ENCODE measurements at regions not wholly inside any gene's neighbourhood (a gene's known extent, or its start where the extent isn't known, plus 50 kb on each side); places are given as distances from the start of the nearest gene placed in this dataset.

DNA sequence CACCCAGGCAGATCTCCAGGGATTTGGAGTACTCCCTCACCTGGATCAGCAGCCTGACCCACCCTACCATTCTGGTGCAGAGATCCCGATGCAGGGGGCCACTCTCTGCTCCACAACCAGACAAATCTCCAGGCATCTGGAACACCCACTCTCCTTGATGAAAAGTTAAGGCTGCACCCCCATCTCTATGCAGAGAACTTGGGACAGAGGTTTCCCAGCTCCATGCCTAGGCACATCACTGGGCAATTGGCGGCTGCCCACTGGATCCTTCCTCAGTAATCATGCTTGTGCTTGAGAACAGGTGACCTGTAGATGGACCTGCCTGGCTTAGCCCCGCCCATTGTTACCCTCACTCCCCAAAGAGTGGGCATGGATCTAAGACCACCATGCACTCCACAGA lies 624.9 kb downstream of the CBLN2 start:
- TF ChIP-seq, protein P1, sequence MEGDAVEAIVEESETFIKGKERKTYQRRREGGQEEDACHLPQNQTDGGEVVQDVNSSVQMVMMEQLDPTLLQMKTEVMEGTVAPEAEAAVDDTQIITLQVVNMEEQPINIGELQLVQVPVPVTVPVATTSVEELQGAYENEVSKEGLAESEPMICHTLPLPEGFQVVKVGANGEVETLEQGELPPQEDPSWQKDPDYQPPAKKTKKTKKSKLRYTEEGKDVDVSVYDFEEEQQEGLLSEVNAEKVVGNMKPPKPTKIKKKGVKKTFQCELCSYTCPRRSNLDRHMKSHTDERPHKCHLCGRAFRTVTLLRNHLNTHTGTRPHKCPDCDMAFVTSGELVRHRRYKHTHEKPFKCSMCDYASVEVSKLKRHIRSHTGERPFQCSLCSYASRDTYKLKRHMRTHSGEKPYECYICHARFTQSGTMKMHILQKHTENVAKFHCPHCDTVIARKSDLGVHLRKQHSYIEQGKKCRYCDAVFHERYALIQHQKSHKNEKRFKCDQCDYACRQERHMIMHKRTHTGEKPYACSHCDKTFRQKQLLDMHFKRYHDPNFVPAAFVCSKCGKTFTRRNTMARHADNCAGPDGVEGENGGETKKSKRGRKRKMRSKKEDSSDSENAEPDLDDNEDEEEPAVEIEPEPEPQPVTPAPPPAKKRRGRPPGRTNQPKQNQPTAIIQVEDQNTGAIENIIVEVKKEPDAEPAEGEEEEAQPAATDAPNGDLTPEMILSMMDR (IDR thresholded peaks at IDR 0.05): no peak
- TF ChIP-seq POLR2A (IDR thresholded peaks at IDR 0.05): no peak
